SK-N-MC (cell line): ENCODE measurements at regions not wholly inside any gene's neighbourhood (a gene's known extent, or its start where the extent isn't known, plus 50 kb on each side); places are given as distances from the start of the nearest gene placed in this dataset.

Experiments
- EZH2 ChIP-seq: fragments of 200-600 bp; sonication (generic); IDR thresholded peaks from one replicate; pipeline ENCODE4 v1.6.1; 2017; ENCODE audit warnings: antibody characterized with exemption
- POLR2AphosphoS5 ChIP-seq: IDR thresholded peaks from 2 replicates; pipeline ENCODE4 v1.6.1; 2012; ENCODE audit warnings: mild to moderate bottlenecking, low read depth, low read length, borderline replicate concordance

GRCh38 chr3:26989037-26989436, 366.5 kb downstream of the LRRC3B start:
- TF ChIP-seq POLR2AphosphoS5 (no peak), EZH2 (no peak)
